ENCODE measurements at regions not wholly inside any gene's neighbourhood (a gene's known extent, or its start where the extent isn't known, plus 50 kb on each side); places are given as distances from the start of the nearest gene placed in this dataset.

DNA sequence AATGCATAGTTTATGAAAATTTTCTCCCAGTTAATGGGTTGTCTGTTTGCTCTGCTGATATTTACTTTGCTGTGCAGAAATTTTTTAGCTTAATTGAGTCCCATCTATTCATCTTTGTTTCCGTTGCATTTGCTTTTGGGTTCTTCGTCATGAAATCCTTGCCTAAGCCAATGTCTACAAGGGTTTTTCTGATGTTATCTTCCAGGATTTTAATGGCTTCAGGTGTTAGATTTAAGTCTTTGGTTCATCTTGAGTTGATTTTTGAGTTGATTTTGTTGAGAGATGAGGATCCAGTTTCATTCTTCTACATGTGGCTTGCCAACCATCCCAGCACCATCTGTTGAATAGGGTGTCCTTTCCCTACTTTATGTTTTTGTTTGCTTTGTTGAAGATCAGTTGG is 85.2 kb downstream of the DRAM2 start:
- TF ChIP-seq, protein P1, sequence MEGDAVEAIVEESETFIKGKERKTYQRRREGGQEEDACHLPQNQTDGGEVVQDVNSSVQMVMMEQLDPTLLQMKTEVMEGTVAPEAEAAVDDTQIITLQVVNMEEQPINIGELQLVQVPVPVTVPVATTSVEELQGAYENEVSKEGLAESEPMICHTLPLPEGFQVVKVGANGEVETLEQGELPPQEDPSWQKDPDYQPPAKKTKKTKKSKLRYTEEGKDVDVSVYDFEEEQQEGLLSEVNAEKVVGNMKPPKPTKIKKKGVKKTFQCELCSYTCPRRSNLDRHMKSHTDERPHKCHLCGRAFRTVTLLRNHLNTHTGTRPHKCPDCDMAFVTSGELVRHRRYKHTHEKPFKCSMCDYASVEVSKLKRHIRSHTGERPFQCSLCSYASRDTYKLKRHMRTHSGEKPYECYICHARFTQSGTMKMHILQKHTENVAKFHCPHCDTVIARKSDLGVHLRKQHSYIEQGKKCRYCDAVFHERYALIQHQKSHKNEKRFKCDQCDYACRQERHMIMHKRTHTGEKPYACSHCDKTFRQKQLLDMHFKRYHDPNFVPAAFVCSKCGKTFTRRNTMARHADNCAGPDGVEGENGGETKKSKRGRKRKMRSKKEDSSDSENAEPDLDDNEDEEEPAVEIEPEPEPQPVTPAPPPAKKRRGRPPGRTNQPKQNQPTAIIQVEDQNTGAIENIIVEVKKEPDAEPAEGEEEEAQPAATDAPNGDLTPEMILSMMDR (IDR thresholded peaks at IDR 0.05; ENCODE audit: poor library complexity): no peak
- TF ChIP-seq EZH2 (IDR thresholded peaks at IDR 0.05; ENCODE audit: borderline replicate concordance) (no peak), EZH2phosphoT487 (IDR thresholded peaks at IDR 0.05; ENCODE audit: low read depth, severe bottlenecking, unreplicated experiment) (no peak)
